Mucosa of gallbladder (tissue), 1 donor: ENCODE measurements at regions not wholly inside any gene's neighbourhood (a gene's known extent, or its start where the extent isn't known, plus 50 kb on each side); places are given as distances from the start of the nearest gene placed in this dataset.
A peak's percentile ranks its signal among the peaks of the same experiment; 100 is the strongest.

ENCODE experiments used
- DNase-seq: peaks from one replicate; pipeline ENCODE4 v3.0.0-alpha.2; 2020; ENCODE audit warnings: low spot score
- donor health status: DM: no; HTN: no; CAD: no.

- DNase-seq, result no peak
These were observed 168.3 kb downstream of the NR4A2 start for GRCh38 chr2:156164091-156164720.

GRCh38 chr2:156158808-156159207 lies 173.7 kb downstream of the NR4A2 start:
- no peak for DNase-seq

GRCh38 chr2:156157670-156158069 lies 174.9 kb downstream of the NR4A2 start:
- DNase-seq, result no peak

- peak; percentile 21 for DNase-seq
These were observed 175.9 kb downstream of the NR4A2 start for GRCh38 chr2:156156580-156156979.

GRCh38 chr2:156155319-156155718 lies 177.2 kb downstream of the NR4A2 start:
- no peak for DNase-seq

- DNase-seq, result no peak
These were observed 181.2 kb downstream of the NR4A2 start for GRCh38 chr2:156151351-156151750.

- no peak for DNase-seq
These were observed 184.8 kb downstream of the NR4A2 start for GRCh38 chr2:156147594-156148330.

- DNase-seq, result no peak
These were observed 186.5 kb downstream of the NR4A2 start for GRCh38 chr2:156145976-156146375.

GRCh38 chr2:156145469-156145868 lies 187.1 kb downstream of the NR4A2 start:
- no peak for DNase-seq

- DNase-seq, result no peak
These were observed 196.0 kb downstream of the NR4A2 start for GRCh38 chr2:156136566-156136965.

- DNase-seq, result no peak
These were observed 197.6 kb downstream of the NR4A2 start for GRCh38 chr2:156134887-156135286.

GRCh38 chr2:156132941-156133340 lies 199.6 kb downstream of the NR4A2 start:
- DNase-seq, result no peak

- no peak for DNase-seq
These were observed 200.4 kb downstream of the NR4A2 start for GRCh38 chr2:156132130-156132529.

GRCh38 chr2:156129227-156129626 lies 203.3 kb downstream of the NR4A2 start:
- DNase-seq, result no peak

- no peak for DNase-seq
These were observed 207.5 kb downstream of the NR4A2 start for GRCh38 chr2:156125018-156125417.

GRCh38 chr2:156124458-156124857 lies 208.1 kb downstream of the NR4A2 start:
- no peak for DNase-seq

GRCh38 chr2:156118753-156119416 lies 213.6 kb downstream of the NR4A2 start:
- DNase-seq, result no peak

- DNase-seq, result no peak
These were observed 216.4 kb downstream of the NR4A2 start for GRCh38 chr2:156116113-156116512.

GRCh38 chr2:156115338-156115737 lies 217.2 kb downstream of the NR4A2 start:
- no peak for DNase-seq

GRCh38 chr2:156112323-156112722 lies 220.2 kb downstream of the NR4A2 start:
- DNase-seq, result no peak

- DNase-seq, result no peak
These were observed 221.6 kb downstream of the NR4A2 start for GRCh38 chr2:156110890-156111289.

- DNase-seq, result no peak
These were observed 233.1 kb downstream of the NR4A2 start for GRCh38 chr2:156099382-156099781.

GRCh38 chr2:156098506-156098905 lies 234.0 kb downstream of the NR4A2 start:
- DNase-seq, result no peak
